H9 (cell line): ENCODE measurements at regions not wholly inside any gene's neighbourhood (a gene's known extent, or its start where the extent isn't known, plus 50 kb on each side); places are given as distances from the start of the nearest gene placed in this dataset.

Experiments
- DNase-seq: peaks from one replicate; pipeline ENCODE4 v3.0.0-alpha.2; 2017
- H2AFZ ChIP-seq: one replicate; pipeline ENCODE4 v1.6.1; 2013; ENCODE audit warnings: mild to moderate bottlenecking, low read length, control low read depth, moderate library complexity
- H2AK5ac ChIP-seq: 2 replicates; pipeline ENCODE4 v1.6.1; 2013; ENCODE audit warnings: low read length, control low read depth, mixed read lengths; ENCODE audit not compliant: insufficient read length
- H2BK120ac ChIP-seq: one replicate; pipeline ENCODE4 v1.6.1; 2013; ENCODE audit warnings: low read depth, mild to moderate bottlenecking, low read length, control low read depth, inconsistent platforms; ENCODE audit not compliant: poor library complexity, severe bottlenecking
- H2BK12ac ChIP-seq: 2 replicates; pipeline ENCODE4 v1.6.1; 2013; ENCODE audit warnings: low read length, control low read depth, mixed read lengths, low read depth; ENCODE audit not compliant: insufficient read length
- H2BK15ac ChIP-seq: 2 replicates; pipeline ENCODE4 v1.6.1; 2013; ENCODE audit warnings: low read depth, low read length, control low read depth
- H2BK20ac ChIP-seq: one replicate; pipeline ENCODE4 v1.6.1; 2013; ENCODE audit warnings: low read depth, mild to moderate bottlenecking, low read length, control low read depth, inconsistent platforms; ENCODE audit not compliant: poor library complexity, severe bottlenecking
- H2BK5ac ChIP-seq: 2 replicates; pipeline ENCODE4 v1.6.1; 2013; ENCODE audit warnings: low read length, control low read depth, mixed read lengths; ENCODE audit not compliant: insufficient read length
- H3K14ac ChIP-seq: 2 replicates; pipeline ENCODE4 v1.6.1; 2013; ENCODE audit warnings: low read length, control low read depth; ENCODE audit not compliant: insufficient read depth
- H3K18ac ChIP-seq: 2 replicates; pipeline ENCODE4 v1.6.1; 2013; ENCODE audit warnings: low read depth, mild to moderate bottlenecking, mixed read lengths, low read length, control low read depth; ENCODE audit not compliant: insufficient read length
- H3K23ac ChIP-seq: 2 replicates; pipeline ENCODE4 v1.6.1; 2013; ENCODE audit warnings: low read length, control low read depth, mixed read lengths, low read depth; ENCODE audit not compliant: insufficient read length
- H3K23me2 ChIP-seq: 2 replicates; pipeline ENCODE4 v1.6.1; 2013; ENCODE audit warnings: low read depth, mild to moderate bottlenecking, mixed read lengths, low read length, control low read depth; ENCODE audit not compliant: insufficient read length, poor library complexity, severe bottlenecking
- H3K27ac ChIP-seq: 2 replicates; pipeline ENCODE4 v1.5.1; 2013; ENCODE audit warnings: low read length, control low read depth, mixed read lengths, low read depth; ENCODE audit not compliant: insufficient read length
- H3K27me3 ChIP-seq: 2 replicates; pipeline ENCODE4 v1.6.1; 2013; ENCODE audit warnings: low read length, control low read depth, inconsistent platforms; ENCODE audit not compliant: insufficient read depth
- H3K4ac ChIP-seq: 2 replicates; pipeline ENCODE4 v1.6.1; 2013; ENCODE audit warnings: low read depth, mild to moderate bottlenecking, control low read depth, inconsistent platforms, low read length, moderate library complexity
- H3K4me1 ChIP-seq: 2 replicates; pipeline ENCODE4 v1.6.1; 2013; ENCODE audit warnings: low read length, control low read depth, inconsistent platforms; ENCODE audit not compliant: insufficient read depth
- H3K4me2 ChIP-seq: 2 replicates; pipeline ENCODE4 v1.6.1; 2013; ENCODE audit warnings: low read length, control low read depth, mixed read lengths; ENCODE audit not compliant: insufficient read length, insufficient read depth
- H3K56ac ChIP-seq: 2 replicates; pipeline ENCODE4 v1.6.1; 2013; ENCODE audit warnings: low read depth, mild to moderate bottlenecking, mixed read lengths, low read length, control low read depth; ENCODE audit not compliant: insufficient read length
- H3K79me1 ChIP-seq: 2 replicates; pipeline ENCODE4 v1.6.1; 2013; ENCODE audit warnings: low read depth, mild to moderate bottlenecking, moderate library complexity, low read length, control low read depth, inconsistent platforms; ENCODE audit not compliant: insufficient read depth, poor library complexity, severe bottlenecking
- H3K79me2 ChIP-seq: 2 replicates; pipeline ENCODE4 v1.6.1; 2013; ENCODE audit warnings: low read length, control low read depth, inconsistent platforms; ENCODE audit not compliant: insufficient read depth
- H3K9ac ChIP-seq: 2 replicates; pipeline ENCODE4 v1.6.1; 2013; ENCODE audit warnings: low read length, control low read depth, mixed read lengths; ENCODE audit not compliant: insufficient read length; ENCODE audit errors: extremely low read depth
- H3K9me3 ChIP-seq: one replicate; pipeline ENCODE4 v1.6.1; 2013; ENCODE audit warnings: low read depth, low read length, inconsistent platforms; ENCODE audit not compliant: control insufficient read depth
- H3T11ph ChIP-seq: one replicate; pipeline ENCODE4 v1.6.1; 2013; ENCODE audit warnings: mild to moderate bottlenecking, low read length, control low read depth, inconsistent platforms
- H4K20me1 ChIP-seq: one replicate; pipeline ENCODE4 v1.6.1; 2013; ENCODE audit not compliant: control insufficient read depth, insufficient read length, insufficient read depth
- H4K5ac ChIP-seq: 2 replicates; pipeline ENCODE4 v1.6.1; 2013; ENCODE audit warnings: low read depth, mild to moderate bottlenecking, mixed read lengths, low read length, control low read depth; ENCODE audit not compliant: insufficient read length
- H4K8ac ChIP-seq: replicated peaks from 2 replicates; pipeline ENCODE4 v1.6.1; 2013; ENCODE audit warnings: low read length, control low read depth, mixed read lengths, low read depth; ENCODE audit not compliant: insufficient read length
- H4K91ac ChIP-seq: 2 replicates; pipeline ENCODE4 v1.6.1; 2013; ENCODE audit warnings: low read depth, mild to moderate bottlenecking, moderate library complexity, mixed read lengths, low read length, control low read depth; ENCODE audit not compliant: insufficient read length
- H3K27ac Mint-ChIP-seq, 3 experiments: 2 replicates in 2 of 3; 3 replicates in 1 of 3; pipeline ENCODE4 v1.8.0; 2020 to 2021; ENCODE audit warnings: mixed read lengths in 3 of 3, mild to moderate bottlenecking in 1 of 3, moderate library complexity in 1 of 3
- H3K27me3 Mint-ChIP-seq: 2 replicates; pipeline ENCODE4 v1.8.0; 2021; ENCODE audit warnings: low read depth, mild to moderate bottlenecking, moderate library complexity, mixed read lengths
- H3K36me3 Mint-ChIP-seq, 3 experiments: 2 replicates in 2 of 3; 3 replicates in 1 of 3; pipeline ENCODE4 v1.8.0; 2020 to 2021; ENCODE audit warnings: low read depth in 3 of 3, mixed read lengths in 3 of 3; ENCODE audit not compliant: insufficient read depth in 1 of 3
- H3K4me1 Mint-ChIP-seq, 2 experiments: 2 replicates each; pipeline ENCODE4 v1.8.0; 2020; ENCODE audit warnings: mixed read lengths in 2 of 2
- H3K4me3 Mint-ChIP-seq, 2 experiments: 2 replicates in 1 of 2; 3 replicates in 1 of 2; pipeline ENCODE4 v1.8.0; 2020 to 2021; ENCODE audit warnings: mild to moderate bottlenecking in 2 of 2, mixed read lengths in 2 of 2, moderate library complexity in 1 of 2
- H3K9me3 Mint-ChIP-seq, 2 experiments: 2 replicates in 1 of 2; 3 replicates in 1 of 2; pipeline ENCODE4 v1.8.0; 2020; ENCODE audit warnings: mild to moderate bottlenecking in 2 of 2, mixed read lengths in 2 of 2, moderate library complexity in 1 of 2
- WGBS: extraction: QIAGEN DNeasy Blood & Tissue Kit; methylation state at CpG from one replicate; pipeline ENCODE4 v1.1.7; 2013; ENCODE audit warnings: missing lambda C conversion rate, low lambda C conversion rate, mixed read lengths; ENCODE audit not compliant: insufficient read length; ENCODE audit errors: extremely low coverage; 5-methylcytosine and 5-hydroxymethylcytosine counted together
- TF ChIP-seq, protein P1 (sequence below): fragments of 200-600 bp; sonication (generic); conservative IDR thresholded peaks from 3 replicates; pipeline ENCODE4 v1.8.0; 2021; ENCODE audit warnings: antibody characterized with exemption, mild to moderate bottlenecking

DNA sequence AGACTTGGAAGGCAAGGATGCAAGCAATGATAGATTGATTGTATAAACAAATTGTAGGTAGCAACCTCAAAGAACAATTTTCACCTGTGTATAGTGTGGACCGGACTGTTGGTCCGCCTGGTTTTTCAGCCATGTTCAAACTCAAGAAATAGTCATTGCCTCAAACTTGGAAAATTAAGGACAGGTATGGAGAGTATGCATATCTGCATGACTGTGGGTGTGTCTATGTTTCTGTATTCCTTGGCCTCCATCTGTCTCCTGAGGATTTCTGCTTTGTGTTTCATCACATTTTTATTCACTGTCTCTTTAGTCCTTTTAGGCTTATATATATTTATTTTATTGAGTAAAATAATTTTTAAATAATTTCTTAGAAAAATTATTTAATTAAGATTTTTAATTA is 53.9 kb upstream of the RASA2 start:
- Histone ChIP-seq H4K91ac (no peak overlapping the region), H3K9me3 (no peaks in the 10 kb centered on the region), H3K4me1 (no peaks in the 10 kb centered on the region), H3K18ac (no peak overlapping the region), H3K23me2 (no peaks in the 10 kb centered on the region), H3K9ac (no peak overlapping the region), H3K27ac (no peak overlapping the region), H3T11ph (no peak overlapping the region), H2BK20ac (no peak overlapping the region), H2BK120ac (no peak overlapping the region), H3K4me2 (no peak overlapping the region), H3K79me2 (no peaks in the 10 kb centered on the region), H3K79me1 (no peaks in the 10 kb centered on the region), H2BK12ac (no peak overlapping the region), H3K23ac (no peak overlapping the region), H3K56ac (no peak overlapping the region), H2AK5ac (no peak overlapping the region), H3K4ac (no peak overlapping the region), H2BK15ac (no peak overlapping the region), H2AFZ (no peak overlapping the region), H2BK5ac (no peak overlapping the region), H3K14ac (no peak overlapping the region), H4K8ac (no peak overlapping the region), H4K20me1 (no peaks in the 10 kb centered on the region), H4K5ac (no peak overlapping the region), H3K27me3 (no peaks in the 10 kb centered on the region)
- Mint-ChIP-seq H3K36me3 (no peaks in the 10 kb centered on the region), H3K27ac (no peak overlapping the region), H3K9me3 (no peaks in the 10 kb centered on the region), H3K4me3 (no peak overlapping the region), H3K27me3 (no peaks in the 10 kb centered on the region), H3K4me1 (peaks cover 8 to 12% of the 10 kb centered on the region in 2 experiments)
- WGBS, result no CpG with 5 or more reads among the region's 2 CpGs
- TF ChIP-seq, protein P1, sequence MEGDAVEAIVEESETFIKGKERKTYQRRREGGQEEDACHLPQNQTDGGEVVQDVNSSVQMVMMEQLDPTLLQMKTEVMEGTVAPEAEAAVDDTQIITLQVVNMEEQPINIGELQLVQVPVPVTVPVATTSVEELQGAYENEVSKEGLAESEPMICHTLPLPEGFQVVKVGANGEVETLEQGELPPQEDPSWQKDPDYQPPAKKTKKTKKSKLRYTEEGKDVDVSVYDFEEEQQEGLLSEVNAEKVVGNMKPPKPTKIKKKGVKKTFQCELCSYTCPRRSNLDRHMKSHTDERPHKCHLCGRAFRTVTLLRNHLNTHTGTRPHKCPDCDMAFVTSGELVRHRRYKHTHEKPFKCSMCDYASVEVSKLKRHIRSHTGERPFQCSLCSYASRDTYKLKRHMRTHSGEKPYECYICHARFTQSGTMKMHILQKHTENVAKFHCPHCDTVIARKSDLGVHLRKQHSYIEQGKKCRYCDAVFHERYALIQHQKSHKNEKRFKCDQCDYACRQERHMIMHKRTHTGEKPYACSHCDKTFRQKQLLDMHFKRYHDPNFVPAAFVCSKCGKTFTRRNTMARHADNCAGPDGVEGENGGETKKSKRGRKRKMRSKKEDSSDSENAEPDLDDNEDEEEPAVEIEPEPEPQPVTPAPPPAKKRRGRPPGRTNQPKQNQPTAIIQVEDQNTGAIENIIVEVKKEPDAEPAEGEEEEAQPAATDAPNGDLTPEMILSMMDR, result no peak
- DNase-seq, result no peak
